Brain microvascular endothelial cell (primary cell): ENCODE measurements at regions not wholly inside any gene's neighbourhood (a gene's known extent, or its start where the extent isn't known, plus 50 kb on each side); places are given as distances from the start of the nearest gene placed in this dataset.

Experiments used
- DNase-seq: peaks from one replicate; pipeline ENCODE4 v3.0.0-alpha.2; 2020
- H3K27ac ChIP-seq: fragments of 250-450 bp; sonication (Bioruptor Pico); 2 replicates; pipeline ENCODE4 v1.5.1; 2020; ENCODE audit warnings: mild to moderate bottlenecking, moderate library complexity
- H3K27me3 ChIP-seq: fragments of 250-450 bp; sonication (Bioruptor Pico); replicated peaks from 2 replicates; pipeline ENCODE4 v1.5.1; 2020; ENCODE audit warnings: mild to moderate bottlenecking
- H3K36me3 ChIP-seq: fragments of 250-450 bp; sonication (Bioruptor Pico); replicated peaks from 2 replicates; pipeline ENCODE4 v1.5.1; 2020; ENCODE audit warnings: mild to moderate bottlenecking
- H3K4me3 ChIP-seq: 2 replicates; pipeline ENCODE4 v1.5.1; 2011; ENCODE audit warnings: low read depth, mild to moderate bottlenecking, control low read depth, low read length, moderate library complexity
- CTCF ChIP-seq: IDR thresholded peaks from 2 replicates; pipeline ENCODE4 v1.5.1; 2011; ENCODE audit warnings: low read depth, mild to moderate bottlenecking, moderate library complexity, low read length, control low read depth, inconsistent platforms; ENCODE audit errors: missing control alignments
- in situ Hi-C: cut with HindIII; loops from 2 replicates; pipeline ENCODE4 v1.10.0; 2017; ENCODE audit warnings: low sequenced_read_pairs, low pct_ligation_motif_present

- in situ Hi-C loops: no loop called here
These were observed 97.1 kb downstream of the PXDC1 start for GRCh38 chr6:3654436-3654835.

GRCh38 chr6:3653528-3654070 lies 97.9 kb downstream of the PXDC1 start:
- no peaks in the 10 kb centered on the region for H3K27me3 ChIP-seq

More at GRCh38 chr6:3654436-3654835, 97.1 kb downstream of the PXDC1 start:
- Histone ChIP-seq H3K36me3 (no peaks in the 10 kb centered on the region), H3K27ac (no peak overlapping the region), H3K27me3 (no peaks in the 10 kb centered on the region), H3K4me3 (no peak overlapping the region)
- no peak for TF ChIP-seq CTCF
- no peak for DNase-seq

GRCh38 chr6:3651698-3652229 lies 99.7 kb downstream of the PXDC1 start:
- no peak for TF ChIP-seq CTCF
- in situ Hi-C loops: no loop called here
- no peak for DNase-seq

More at GRCh38 chr6:3653528-3654070, 97.9 kb downstream of the PXDC1 start:
- no peaks in the 10 kb centered on the region for H3K36me3 ChIP-seq
- in situ Hi-C loops: no loop called here
- H3K4me3 ChIP-seq: no peak overlapping the region
- no peak overlapping the region for H3K27ac ChIP-seq
- no peak for DNase-seq
- no peak for TF ChIP-seq CTCF

GRCh38 chr6:3650959-3651697 lies 100.4 kb downstream of the PXDC1 start:
- in situ Hi-C loops: no loop called here
- TF ChIP-seq CTCF: no peak
- no peak overlapping the region for H3K27ac ChIP-seq
- DNase-seq: no peak
- H3K36me3 ChIP-seq: no peaks in the 10 kb centered on the region
- H3K4me3 ChIP-seq: no peak overlapping the region
- H3K27me3 ChIP-seq: no peaks in the 10 kb centered on the region

More at GRCh38 chr6:3651698-3652229, 99.7 kb downstream of the PXDC1 start:
- H3K27ac ChIP-seq: no peak overlapping the region
- no peaks in the 10 kb centered on the region for H3K27me3 ChIP-seq
- no peak overlapping the region for H3K4me3 ChIP-seq
- no peaks in the 10 kb centered on the region for H3K36me3 ChIP-seq

- no peak for DNase-seq
- Histone ChIP-seq H3K36me3 (no peaks in the 10 kb centered on the region), H3K27ac (no peak overlapping the region), H3K4me3 (no peak overlapping the region), H3K27me3 (no peaks in the 10 kb centered on the region)
- in situ Hi-C loops: no loop called here
- TF ChIP-seq CTCF: no peak
These were observed 101.2 kb downstream of the PXDC1 start for GRCh38 chr6:3650076-3650958.
